ENCODE measurements at regions not wholly inside any gene's neighbourhood (a gene's known extent, or its start where the extent isn't known, plus 50 kb on each side); places are given as distances from the start of the nearest gene placed in this dataset.

DNA sequence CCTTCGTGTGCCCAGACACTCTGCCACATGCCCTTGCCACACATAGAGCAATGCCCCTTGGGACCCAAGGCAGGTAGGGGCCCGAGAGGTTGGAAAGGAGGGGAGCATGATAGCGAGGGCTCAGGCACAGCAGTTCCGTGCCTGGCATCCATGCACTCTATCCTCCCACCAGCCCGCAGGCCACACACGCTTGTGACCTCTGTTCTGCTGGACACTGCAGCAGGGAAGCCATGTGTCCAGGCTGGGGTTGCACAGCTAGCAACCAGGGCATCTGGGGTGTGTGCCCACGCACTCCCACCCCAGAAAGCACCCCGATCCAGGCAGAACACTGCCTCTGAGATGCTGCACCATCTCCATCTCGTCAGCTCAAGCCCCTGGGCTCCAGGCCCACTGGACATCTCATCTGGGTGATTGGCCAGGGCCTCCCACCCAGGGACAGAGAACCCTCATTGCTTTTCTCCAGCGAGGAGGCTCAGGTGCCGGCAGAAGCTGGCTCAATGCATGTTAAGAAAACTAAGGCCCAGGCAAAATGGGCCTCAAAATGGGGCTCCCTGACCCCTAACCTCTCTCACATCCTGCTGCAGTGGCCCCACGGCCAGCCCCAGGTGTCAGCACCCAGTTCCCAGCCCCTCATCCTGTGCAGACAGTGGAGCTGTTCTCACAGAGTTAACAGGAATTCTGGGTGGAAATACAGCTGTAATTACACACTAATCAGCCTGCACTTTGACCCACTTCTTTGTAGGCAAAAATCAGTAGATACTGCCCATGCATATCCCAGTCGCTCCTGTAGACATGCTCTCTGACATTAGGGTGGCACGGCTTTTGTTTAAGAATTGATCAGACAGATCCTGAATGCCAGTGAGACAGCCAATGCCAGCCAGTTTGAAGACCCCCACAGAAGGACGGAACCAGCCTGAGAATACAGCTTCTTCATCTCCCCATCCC, 173.9 kb upstream of the B3GAT1 start:
- no peaks in the 10 kb centered on the region for H3K79me2 ChIP-seq (ENCODE audit: insufficient read depth, low read length)
- H4K20me1 ChIP-seq (ENCODE audit: insufficient read depth) = no peaks in the 10 kb centered on the region
- CTCF ChIA-PET = no interaction called here
- no TSS peak for BruUV-seq (replicated peaks)
- H3K36me3 ChIP-seq (ENCODE audit: control insufficient read depth in 1 of 2, insufficient read depth in 2 of 2, low read length in 2 of 2) = no peaks in the 10 kb centered on the region
- H3K4me3 ChIP-seq (replicated peaks in 1 of 2; ENCODE audit: low read depth in 1 of 2, low read length in 2 of 2) = no peak overlapping the region
- ATAC-seq = no peak
- H3K27ac ChIP-seq (ENCODE audit: low read depth, low read length) = no peak overlapping the region
- no peaks in the 10 kb centered on the region for H3K9me2 ChIP-seq (ENCODE audit: insufficient read depth)
- RAD21 ChIA-PET (ENCODE audit: low non-redundant PET in 1 of 2, low total read pairs in 2 of 2, uncharacterized antibody in 2 of 2, unreplicated experiment in 2 of 2) = no interaction called here
- POLR2A ChIA-PET = no interaction called here
- intact Hi-C loops (cut with micrococcal nuclease) = no loop called here
- H2AFZ ChIP-seq (ENCODE audit: low read depth, low read length, poor library complexity, severe bottlenecking) = no peak overlapping the region
- TF ChIP-seq JUND (IDR thresholded peaks at IDR 0.05) = no peak
- no peak for TF ChIP-seq CEBPB (IDR thresholded peaks at IDR 0.05; ENCODE audit: low read depth)
- no peak for TF ChIP-seq FOSL1 (IDR thresholded peaks at IDR 0.05; ENCODE audit: low read depth)
- no peak for TF ChIP-seq CBX3 (IDR thresholded peaks at IDR 0.05; ENCODE audit: low read depth)
- TF ChIP-seq, protein P1, sequence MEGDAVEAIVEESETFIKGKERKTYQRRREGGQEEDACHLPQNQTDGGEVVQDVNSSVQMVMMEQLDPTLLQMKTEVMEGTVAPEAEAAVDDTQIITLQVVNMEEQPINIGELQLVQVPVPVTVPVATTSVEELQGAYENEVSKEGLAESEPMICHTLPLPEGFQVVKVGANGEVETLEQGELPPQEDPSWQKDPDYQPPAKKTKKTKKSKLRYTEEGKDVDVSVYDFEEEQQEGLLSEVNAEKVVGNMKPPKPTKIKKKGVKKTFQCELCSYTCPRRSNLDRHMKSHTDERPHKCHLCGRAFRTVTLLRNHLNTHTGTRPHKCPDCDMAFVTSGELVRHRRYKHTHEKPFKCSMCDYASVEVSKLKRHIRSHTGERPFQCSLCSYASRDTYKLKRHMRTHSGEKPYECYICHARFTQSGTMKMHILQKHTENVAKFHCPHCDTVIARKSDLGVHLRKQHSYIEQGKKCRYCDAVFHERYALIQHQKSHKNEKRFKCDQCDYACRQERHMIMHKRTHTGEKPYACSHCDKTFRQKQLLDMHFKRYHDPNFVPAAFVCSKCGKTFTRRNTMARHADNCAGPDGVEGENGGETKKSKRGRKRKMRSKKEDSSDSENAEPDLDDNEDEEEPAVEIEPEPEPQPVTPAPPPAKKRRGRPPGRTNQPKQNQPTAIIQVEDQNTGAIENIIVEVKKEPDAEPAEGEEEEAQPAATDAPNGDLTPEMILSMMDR (IDR thresholded peaks at IDR 0.05 in 2 of 3, conservative IDR thresholded peaks at IDR 0.05 in 1 of 3; ENCODE audit: borderline replicate concordance in 1 of 3, insufficient read depth in 1 of 3, low read depth in 2 of 3, low read length in 2 of 3) = no peak
- no peak for TF ChIP-seq TCF7L2 (IDR thresholded peaks at IDR 0.05; ENCODE audit: borderline replicate concordance, extremely low read depth, insufficient read depth, insufficient read length)
- no peak for TF ChIP-seq SP1 (IDR thresholded peaks at IDR 0.05; ENCODE audit: low read depth)
- no peak for TF ChIP-seq ZNF274 (IDR thresholded peaks at IDR 0.05; ENCODE audit: low read depth, low read length)
- no peak for TF ChIP-seq RAD21 (IDR thresholded peaks at IDR 0.05; ENCODE audit: low read depth)
- no peak for TF ChIP-seq SIN3A (IDR thresholded peaks at IDR 0.05; ENCODE audit: low read depth)
- no peak for TF ChIP-seq EGR1 (IDR thresholded peaks at IDR 0.05; ENCODE audit: low read depth)
- TF ChIP-seq, protein P2, sequence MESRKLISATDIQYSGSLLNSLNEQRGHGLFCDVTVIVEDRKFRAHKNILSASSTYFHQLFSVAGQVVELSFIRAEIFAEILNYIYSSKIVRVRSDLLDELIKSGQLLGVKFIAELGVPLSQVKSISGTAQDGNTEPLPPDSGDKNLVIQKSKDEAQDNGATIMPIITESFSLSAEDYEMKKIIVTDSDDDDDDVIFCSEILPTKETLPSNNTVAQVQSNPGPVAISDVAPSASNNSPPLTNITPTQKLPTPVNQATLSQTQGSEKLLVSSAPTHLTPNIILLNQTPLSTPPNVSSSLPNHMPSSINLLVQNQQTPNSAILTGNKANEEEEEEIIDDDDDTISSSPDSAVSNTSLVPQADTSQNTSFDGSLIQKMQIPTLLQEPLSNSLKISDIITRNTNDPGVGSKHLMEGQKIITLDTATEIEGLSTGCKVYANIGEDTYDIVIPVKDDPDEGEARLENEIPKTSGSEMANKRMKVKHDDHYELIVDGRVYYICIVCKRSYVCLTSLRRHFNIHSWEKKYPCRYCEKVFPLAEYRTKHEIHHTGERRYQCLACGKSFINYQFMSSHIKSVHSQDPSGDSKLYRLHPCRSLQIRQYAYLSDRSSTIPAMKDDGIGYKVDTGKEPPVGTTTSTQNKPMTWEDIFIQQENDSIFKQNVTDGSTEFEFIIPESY (IDR thresholded peaks at IDR 0.05; ENCODE audit: extremely low read depth, insufficient replicate concordance, low read length) = no peak
- no peak for TF ChIP-seq POLR2A (IDR thresholded peaks at IDR 0.05; ENCODE audit: borderline replicate concordance, extremely low read depth, insufficient read depth, insufficient read length)
- no peak for TF ChIP-seq EZH2phosphoT487 (IDR thresholded peaks at IDR 0.05; ENCODE audit: borderline replicate concordance)
- no peak for TF ChIP-seq YY1 (IDR thresholded peaks at IDR 0.05; ENCODE audit: extremely low read depth, insufficient replicate concordance, low read depth, low read length)
- no peak for DNase-seq (ENCODE audit: low read depth, low spot score)
- no peak overlapping the region for H3K4me2 ChIP-seq (ENCODE audit: low read length)
- H3K9ac ChIP-seq (ENCODE audit: low read length) = no peak overlapping the region
- H3K4me1 ChIP-seq (ENCODE audit: control insufficient read depth in 1 of 2, insufficient read depth in 2 of 2, low read length in 2 of 2) = no peaks in the 10 kb centered on the region
- no peaks in the 10 kb centered on the region for H3K9me3 ChIP-seq (ENCODE audit: control insufficient read depth in 1 of 2, insufficient read depth in 1 of 2, low read depth in 1 of 2, low read length in 2 of 2)
- peaks cover 26% of the 10 kb centered on the region for H3K27me3 ChIP-seq (ENCODE audit: insufficient read depth, low read length)

Measured in HCT116 (cell line).